HG03066 (cell line): ENCODE measurements at regions not wholly inside any gene's neighbourhood (a gene's known extent, or its start where the extent isn't known, plus 50 kb on each side); places are given as distances from the start of the nearest gene placed in this dataset.

Experiments
- ATAC-seq: cut with Tn5 transposase; IDR thresholded peaks from one replicate; pipeline ENCODE4 v1.9.1; 2021; ENCODE audit warnings: low read depth; ENCODE audit not compliant: unreplicated experiment

DNA sequence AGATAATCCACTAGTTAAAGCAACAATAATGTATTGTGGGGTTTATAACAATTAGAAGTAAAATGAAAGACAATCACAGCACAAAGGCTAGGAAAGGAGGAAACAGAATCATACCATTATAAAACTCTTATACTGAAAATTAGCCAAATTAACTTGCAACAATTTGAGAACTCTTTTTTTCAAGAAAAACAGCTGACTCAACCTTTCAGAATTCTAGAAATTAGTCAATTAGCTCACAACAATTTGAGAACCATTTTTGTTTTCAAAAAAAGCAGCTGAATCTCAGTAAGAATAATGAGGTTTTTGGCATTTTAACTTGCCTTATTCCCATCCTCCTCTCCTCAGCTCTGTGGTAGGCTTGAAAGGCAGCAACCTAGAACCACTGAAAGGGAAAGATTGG, 269.9 kb downstream of the NPR3 start:
- ATAC-seq: no peak

DNA sequence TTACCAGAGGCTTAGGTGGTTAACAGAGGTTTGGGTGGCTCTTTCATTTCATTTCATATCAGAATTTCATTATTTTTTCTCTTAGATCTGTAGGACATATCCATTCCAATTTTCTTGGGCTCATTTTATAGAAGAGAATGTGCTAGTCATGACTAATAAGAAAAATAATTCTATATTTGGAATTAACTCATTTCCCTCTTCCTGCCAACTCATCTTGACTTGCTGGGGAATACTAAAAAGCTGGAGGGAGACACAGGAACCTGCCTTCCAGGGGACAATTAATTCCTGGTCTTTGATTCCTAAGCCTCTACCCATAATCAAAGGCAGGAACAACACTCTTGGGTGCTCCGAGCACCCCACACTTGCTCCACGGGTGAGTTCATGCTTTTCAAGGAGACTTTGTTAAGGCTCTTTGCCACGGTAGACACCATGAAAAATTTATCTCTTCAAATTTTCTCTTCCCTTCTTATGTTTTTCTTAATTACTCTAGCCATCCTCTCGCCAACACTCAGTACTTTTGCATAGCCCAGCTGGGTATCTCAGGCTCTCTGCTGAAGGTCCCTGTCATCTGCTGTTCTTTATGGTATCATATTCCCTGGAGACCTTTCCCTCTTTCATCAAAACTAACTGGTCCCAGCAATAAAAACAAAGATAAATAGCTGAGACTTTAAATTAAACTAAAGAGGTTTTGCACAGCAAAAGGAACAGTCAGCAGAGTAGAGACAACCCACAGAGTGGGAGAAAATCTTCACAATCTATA, 273.9 kb downstream of the NPR3 start:
- no peak for ATAC-seq

- no peak for ATAC-seq
Measured at GRCh38 chr5:32989815-32990214, 278.7 kb downstream of the NPR3 start.

GRCh38 chr5:32990593-32991420, 279.7 kb downstream of the NPR3 start:
- no peak for ATAC-seq

- ATAC-seq: no peak
Measured at GRCh38 chr5:32991421-32991815, 280.3 kb downstream of the NPR3 start.

- no peak for ATAC-seq
Measured at GRCh38 chr5:32996336-32996735, 285.2 kb downstream of the NPR3 start.

GRCh38 chr5:33008751-33009418, 297.8 kb downstream of the NPR3 start:
- ATAC-seq: no peak

GRCh38 chr5:33010846-33011245, 299.7 kb downstream of the NPR3 start:
- no peak for ATAC-seq

- ATAC-seq: no peak
Measured at GRCh38 chr5:33011801-33012200, 300.7 kb downstream of the NPR3 start.

DNA sequence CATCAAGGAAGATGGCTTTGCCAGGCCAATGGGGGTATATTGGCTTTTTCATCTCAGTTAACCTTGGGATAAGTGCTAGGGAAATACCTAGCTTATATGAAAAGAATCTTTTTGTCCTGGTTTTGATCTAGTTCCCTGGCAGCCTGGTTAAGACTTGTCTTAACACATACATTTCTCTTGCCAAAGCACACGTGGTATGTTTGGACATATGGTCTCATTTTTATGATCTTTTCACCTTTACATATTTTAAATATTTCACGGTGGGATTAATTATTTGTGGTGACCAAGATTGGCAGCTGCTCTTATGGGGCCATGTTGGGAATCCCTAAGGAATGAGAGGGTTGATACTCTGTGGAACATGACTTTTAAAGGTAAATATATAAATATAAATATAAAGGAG, 312.5 kb downstream of the NPR3 start:
- no peak for ATAC-seq

DNA sequence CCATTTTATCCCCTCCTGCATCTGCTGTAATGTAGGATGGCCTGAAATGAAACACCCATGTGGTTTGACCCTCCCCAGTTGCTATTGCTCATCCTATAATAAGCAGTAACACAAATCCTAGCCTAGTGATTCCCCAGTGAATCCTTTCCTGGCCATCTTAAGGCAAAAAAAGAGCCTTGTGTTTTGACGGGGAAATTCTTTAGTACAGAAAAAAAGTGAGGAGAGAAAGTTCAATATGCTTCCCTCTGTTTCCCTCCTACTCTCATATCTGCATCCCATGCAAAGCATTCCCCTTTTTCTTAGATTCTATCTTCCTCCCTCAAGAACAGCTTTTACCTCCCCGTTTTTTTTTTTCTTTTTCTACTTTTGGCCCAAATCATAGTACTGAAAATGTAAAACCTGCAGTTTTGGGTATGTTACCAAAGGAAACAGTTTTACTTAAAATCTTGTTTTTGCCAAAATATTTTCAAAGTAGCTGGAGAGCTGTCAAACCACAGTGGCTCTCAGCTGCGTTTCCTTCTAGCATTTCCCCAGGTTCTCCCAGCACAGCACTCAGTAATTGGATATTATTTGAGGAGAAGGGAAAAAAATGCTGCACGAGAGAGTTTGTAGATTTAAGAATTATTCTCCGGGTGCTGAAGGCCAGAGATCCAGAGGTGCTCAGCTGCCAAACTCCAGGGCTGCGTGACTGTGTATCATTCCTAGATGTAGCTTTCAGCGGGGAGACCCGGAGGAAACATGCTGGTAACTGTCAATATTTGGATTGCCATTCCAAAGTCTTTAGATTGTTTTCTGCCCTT, 321.4 kb downstream of the NPR3 start:
- ATAC-seq: no peak

GRCh38 chr5:33033516-33033915, 322.4 kb downstream of the NPR3 start:
- ATAC-seq: no peak

DNA sequence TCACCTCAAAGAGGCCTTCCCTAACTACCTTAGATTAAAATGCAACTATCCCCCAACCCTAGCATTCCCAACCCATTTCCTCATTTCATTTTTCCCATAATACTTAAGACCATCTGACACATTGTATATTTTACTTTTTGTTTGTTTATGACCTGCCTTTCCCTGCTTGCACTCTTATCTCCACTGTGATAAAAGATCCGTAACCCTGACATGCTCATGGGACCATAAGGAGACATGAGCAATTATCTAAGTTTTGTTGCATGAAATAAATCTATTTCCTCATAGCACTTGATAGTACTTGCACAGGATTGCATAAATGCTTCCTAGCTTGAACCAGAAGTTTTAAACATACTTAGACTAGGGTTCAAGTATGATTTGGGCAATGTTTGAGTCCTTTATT, 323.7 kb downstream of the NPR3 start:
- ATAC-seq: no peak

GRCh38 chr5:33035851-33036527, 324.9 kb downstream of the NPR3 start:
- ATAC-seq: no peak

DNA sequence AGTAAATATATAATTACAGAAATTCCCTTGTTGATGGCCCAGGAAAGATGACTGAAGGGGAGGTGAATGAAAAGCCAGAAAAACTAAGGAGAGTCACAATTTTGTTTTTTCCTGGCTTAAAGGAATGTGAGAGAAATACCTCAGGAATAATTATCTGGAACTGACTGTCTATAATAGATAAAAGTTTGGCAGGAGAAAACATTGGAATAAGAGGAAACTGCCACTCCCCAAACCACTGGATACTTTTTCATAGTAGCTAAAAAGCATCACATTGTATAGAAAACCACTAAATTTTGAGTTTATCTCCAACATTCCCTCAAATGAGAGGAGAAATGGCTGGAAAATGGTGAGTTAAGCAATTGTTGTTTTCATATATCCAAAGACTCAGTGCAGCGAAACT, 326.0 kb downstream of the NPR3 start:
- no peak for ATAC-seq

GRCh38 chr5:33041586-33041985, 330.5 kb downstream of the NPR3 start:
- no peak for ATAC-seq

- no peak for ATAC-seq
Measured at GRCh38 chr5:33043343-33043997, 332.3 kb downstream of the NPR3 start.

GRCh38 chr5:33046091-33046490, 335.0 kb downstream of the NPR3 start:
- no peak for ATAC-seq

DNA sequence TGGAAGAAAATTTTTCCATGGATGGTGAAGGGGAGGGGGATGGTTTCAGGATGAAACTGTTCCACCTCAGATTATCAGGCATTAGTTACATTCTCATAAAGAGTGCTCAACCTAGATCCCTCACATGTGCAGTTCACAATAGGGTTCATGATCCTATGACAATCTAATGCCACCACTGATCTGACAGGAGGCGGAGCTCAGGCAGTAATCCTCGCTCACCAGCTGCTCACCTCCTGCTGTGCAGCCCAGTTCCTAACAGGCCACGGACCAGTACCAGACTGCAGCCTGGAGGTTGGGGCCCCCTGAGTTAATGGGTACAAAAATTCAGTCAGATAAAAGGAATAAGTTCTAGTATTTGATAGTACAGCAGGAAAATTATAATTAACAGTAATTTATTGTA, 337.2 kb downstream of the NPR3 start:
- no peak for ATAC-seq

DNA sequence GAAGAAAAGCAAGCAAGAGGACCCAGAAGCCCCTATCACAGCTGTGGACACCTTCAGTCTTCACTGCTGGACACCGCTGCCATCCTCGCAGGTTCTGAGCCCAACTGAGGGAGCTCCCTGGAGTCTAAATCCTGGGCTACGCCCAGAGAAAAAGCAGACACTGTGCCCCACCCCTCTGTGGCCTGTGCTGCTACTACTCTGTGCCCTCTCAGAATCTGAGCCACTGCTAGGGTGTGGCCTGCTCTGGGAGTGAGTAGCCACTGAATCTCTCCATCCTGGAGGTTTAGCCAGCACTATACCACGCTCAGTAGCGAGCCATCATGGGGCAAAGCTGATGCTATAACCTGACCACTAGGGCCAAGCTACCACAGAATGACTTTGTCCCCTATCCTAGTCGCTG, 338.2 kb downstream of the NPR3 start:
- no peak for ATAC-seq
